NCI-H2196 (cell line): ENCODE measurements at regions not wholly inside any gene's neighbourhood (a gene's known extent, or its start where the extent isn't known, plus 50 kb on each side); places are given as distances from the start of the nearest gene placed in this dataset.

ENCODE experiments used
- DNase-seq: peaks from one replicate; lab custom pipeline; 2025; ENCODE audit not compliant: unreplicated experiment; lab: John Stamatoyannopoulos, UW

- DNase-seq, result no peak
These were observed 1150.5 kb downstream of the BRD1 start for GRCh38 chr22:48677168-48677520.

DNA sequence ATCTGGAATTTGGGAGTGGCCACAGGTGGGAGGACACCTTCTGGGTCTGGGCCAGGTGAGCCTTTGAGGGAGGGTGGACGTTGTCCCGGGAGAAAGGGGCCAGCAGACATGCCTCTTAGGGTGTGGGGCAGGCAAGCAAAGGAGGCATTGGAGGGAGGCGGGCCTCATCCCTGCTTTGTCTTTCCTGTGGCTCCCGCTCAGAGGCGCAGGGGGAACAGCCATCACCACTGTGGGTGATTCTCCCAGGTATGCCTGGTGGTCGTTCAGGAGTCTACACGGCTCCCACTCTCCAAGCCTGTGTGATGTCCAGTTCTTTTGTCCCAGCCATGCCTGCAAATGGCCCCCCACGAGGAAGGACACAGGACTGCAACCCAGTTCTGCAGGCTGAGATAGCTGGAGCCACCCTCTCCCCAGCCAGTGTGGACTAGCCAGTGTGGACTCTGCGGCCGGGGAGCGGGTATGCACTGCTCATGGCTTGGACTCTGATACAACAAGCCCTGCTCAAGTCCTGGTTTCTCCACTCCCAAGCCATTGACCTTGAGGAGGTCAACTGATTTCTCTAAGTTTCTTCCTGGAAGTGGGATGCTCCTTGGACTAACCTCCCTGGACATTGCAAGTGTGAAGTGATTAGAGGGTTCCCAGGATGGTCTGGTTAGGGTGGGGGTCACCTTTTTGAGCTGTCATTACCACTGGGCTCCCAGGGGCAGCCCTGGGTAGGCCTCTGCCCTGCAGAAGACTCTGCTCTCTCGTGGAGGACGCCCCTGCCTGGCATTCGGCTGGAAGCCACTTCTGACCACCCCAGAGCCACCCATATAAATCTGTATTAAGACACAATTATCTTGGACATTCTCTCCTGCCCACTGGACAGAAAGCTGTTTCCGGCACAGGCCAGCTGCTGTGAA, 1151.2 kb downstream of the BRD1 start:
- DNase-seq, result no peak

DNA sequence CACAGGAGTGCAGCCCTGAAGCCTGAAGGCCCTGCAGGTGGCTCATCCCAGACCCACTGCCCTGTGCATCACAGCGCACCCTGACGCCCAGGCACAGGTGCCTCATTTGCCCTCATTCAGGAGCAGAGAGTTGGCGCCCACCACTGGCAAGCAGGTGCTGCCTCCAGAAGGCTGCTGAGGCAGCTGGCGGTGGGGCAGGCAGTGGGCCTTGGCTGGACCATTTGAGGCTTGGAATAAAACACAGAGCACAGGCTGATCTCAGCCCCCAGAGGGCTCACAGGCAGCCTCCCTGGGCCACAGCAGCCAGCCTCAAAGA, 1151.9 kb downstream of the BRD1 start:
- no peak for DNase-seq

DNA sequence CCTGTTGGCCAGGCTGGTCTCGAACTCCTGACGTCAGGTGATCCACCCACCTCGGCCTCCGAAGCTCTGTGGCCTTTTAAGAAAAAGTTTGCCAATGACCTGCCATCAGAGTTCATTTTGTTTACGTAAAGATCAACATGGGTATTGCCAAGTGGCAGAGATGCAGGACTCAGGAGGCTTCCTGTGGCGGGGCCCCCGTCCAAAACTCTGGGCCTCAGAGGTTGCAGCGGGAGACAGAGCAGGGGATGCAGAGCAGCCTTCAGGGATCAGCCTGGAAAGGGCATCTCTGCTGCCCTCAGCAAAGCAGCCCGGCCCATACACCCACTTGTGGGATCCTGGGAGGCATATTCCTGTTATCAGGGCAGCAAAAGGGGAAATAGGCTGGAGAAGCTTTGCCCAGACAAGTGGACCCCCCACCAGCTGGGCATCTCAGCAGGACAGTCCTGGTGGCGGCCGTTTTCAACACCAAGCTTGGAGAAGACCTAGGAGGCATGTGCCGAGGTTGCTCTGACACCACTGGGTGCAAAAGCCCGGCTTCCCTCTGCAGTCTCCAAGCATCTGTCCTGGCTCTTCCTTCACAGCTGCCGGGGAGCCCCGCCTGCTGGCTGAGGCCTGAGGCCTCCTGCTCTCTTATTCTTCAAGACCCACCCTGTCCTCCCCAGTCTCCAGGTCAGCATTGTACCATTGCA, 1152.4 kb downstream of the BRD1 start:
- DNase-seq, result no peak

- no peak for DNase-seq
These were observed 1153.7 kb downstream of the BRD1 start for GRCh38 chr22:48673806-48674500.

DNA sequence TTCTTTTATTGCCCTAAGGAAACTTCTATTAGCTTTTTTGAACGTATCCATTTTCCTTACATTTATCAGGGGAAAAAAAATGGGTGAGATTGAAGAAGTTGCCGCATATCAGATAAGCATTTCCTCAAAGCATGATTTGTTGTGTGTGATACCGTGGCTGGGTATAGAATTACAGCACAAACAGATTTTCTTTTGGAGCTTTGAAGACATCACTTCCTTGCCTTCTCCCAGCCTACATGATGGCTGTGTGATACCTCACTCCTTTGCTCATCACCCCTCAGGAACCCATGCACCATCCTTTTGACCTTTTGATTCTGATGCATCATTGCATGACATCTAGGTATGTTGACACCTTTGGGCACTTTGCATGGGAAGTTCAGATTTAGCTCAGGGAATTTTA, 1155.3 kb downstream of the BRD1 start:
- DNase-seq, result no peak

GRCh38 chr22:48670731-48671130, 1156.9 kb downstream of the BRD1 start:
- no peak for DNase-seq

GRCh38 chr22:48669986-48670716, 1157.5 kb downstream of the BRD1 start:
- no peak for DNase-seq

- DNase-seq, result no peak
These were observed 1158.4 kb downstream of the BRD1 start for GRCh38 chr22:48669226-48669625.

- no peak for DNase-seq
These were observed 1160.4 kb downstream of the BRD1 start for GRCh38 chr22:48667289-48667688.

GRCh38 chr22:48666620-48667019, 1161.1 kb downstream of the BRD1 start:
- no peak for DNase-seq

DNA sequence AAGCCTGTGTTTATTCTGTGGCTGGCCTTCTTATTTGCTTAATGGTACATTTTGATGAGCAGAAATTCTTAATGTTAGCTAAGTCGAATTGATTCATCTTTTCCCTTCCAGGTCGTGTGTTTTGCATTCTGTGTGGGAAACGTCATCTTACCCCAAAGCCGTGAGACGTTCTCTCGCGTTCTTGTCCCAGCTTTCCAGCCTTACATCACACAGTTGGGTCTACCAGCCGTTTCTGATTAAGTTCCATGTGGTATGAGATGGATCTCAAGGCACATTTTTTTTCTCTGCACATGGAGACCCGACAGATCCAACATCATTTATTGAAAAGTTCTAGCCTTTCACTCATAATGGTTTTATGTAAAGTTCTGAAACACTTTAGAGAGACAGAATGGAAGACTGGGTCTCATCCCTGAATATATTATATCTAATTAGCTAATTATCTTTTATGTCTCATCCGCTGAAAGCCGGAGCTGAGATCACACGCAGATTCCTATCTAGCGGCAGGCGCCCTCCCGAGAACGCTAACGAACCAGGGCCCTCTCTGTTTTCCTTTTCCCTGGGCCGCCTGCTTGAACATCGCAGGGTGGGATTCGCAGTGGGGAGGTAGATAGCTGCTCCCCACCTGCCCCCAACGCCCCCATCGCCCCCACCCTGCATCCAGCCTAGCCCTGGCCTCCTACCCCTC, 1162.2 kb downstream of the BRD1 start:
- no peak for DNase-seq

- DNase-seq, result no peak
These were observed 1163.1 kb downstream of the BRD1 start for GRCh38 chr22:48664586-48664985.

- DNase-seq, result no peak
These were observed 1164.4 kb downstream of the BRD1 start for GRCh38 chr22:48663297-48663696.

- DNase-seq, result no peak
These were observed 1165.1 kb downstream of the BRD1 start for GRCh38 chr22:48662476-48663135.

DNA sequence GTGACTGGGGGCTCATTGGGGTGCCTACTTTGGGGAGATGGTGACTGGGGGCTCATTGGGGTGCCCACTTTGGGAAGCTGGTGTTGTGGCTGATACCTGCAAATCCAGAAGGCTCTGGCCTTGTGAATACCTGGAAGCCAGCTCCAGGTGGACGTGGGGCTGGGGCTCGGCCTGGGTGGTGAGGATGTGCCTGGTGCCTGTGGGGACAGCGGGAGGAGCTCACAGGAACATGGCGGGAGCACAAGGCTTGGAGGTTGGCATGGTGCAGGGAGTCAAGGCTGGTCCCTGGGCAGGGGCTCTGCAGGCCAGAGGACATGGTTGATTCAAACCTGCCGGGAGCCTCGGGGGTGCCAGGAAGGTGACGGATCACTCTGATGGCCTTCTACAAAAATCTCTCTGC, 1165.7 kb downstream of the BRD1 start:
- no peak for DNase-seq

- DNase-seq, result no peak
These were observed 1166.6 kb downstream of the BRD1 start for GRCh38 chr22:48660790-48661740.

GRCh38 chr22:48660104-48660789, 1167.4 kb downstream of the BRD1 start:
- no peak for DNase-seq
